OCI-LY7 (cell line): ENCODE measurements at regions not wholly inside any gene's neighbourhood (a gene's known extent, or its start where the extent isn't known, plus 50 kb on each side); places are given as distances from the start of the nearest gene placed in this dataset.

ENCODE experiments used
- CTCF ChIP-seq: fragments of 200-600 bp; sonication (generic); conservative IDR thresholded peaks from 2 replicates; pipeline ENCODE4 v1.5.1; 2014; ENCODE audit warnings: mild to moderate bottlenecking, antibody characterized with exemption, low read length, moderate library complexity, mixed read lengths
- EZH2phosphoT487 ChIP-seq: fragments of 200-600 bp; sonication (generic); IDR thresholded peaks from 2 replicates; pipeline ENCODE4 v1.6.1; 2018; ENCODE audit warnings: low read depth, borderline replicate concordance, mild to moderate bottlenecking, mixed run types, antibody characterized with exemption, low read length, moderate library complexity, mixed read lengths

- TF ChIP-seq CTCF (no peak), EZH2phosphoT487 (no peak)
Observed at GRCh38 chr6:122145246-122145645, 254.2 kb upstream of the HSF2 start.
